ENCODE measurements at regions not wholly inside any gene's neighbourhood (a gene's known extent, or its start where the extent isn't known, plus 50 kb on each side); places are given as distances from the start of the nearest gene placed in this dataset.
"Not testable (repeated sequence)": the region's sequence is repeated elsewhere in the genome, so short reads cannot be mapped to it uniquely, and the experiment has no call there.

- no peak for DNase-seq
These were observed 1569.0 kb upstream of the B3GALT2 start for GRCh38 chr1:194755241-194755994.

GRCh38 chr1:194738843-194739242 lies 1552.4 kb upstream of the B3GALT2 start:
- not testable (repeated sequence) for DNase-seq

GRCh38 chr1:194734970-194735369 lies 1548.6 kb upstream of the B3GALT2 start:
- DNase-seq, result no peak

- DNase-seq, result no peak
These were observed 1544.6 kb upstream of the B3GALT2 start for GRCh38 chr1:194731025-194731424.

GRCh38 chr1:194730304-194730703 lies 1543.9 kb upstream of the B3GALT2 start:
- no peak for DNase-seq

- no peak for DNase-seq
These were observed 1536.7 kb upstream of the B3GALT2 start for GRCh38 chr1:194723067-194723466.

GRCh38 chr1:194717941-194718340 lies 1531.5 kb upstream of the B3GALT2 start:
- no peak for DNase-seq

GRCh38 chr1:194717334-194717733 lies 1530.9 kb upstream of the B3GALT2 start:
- DNase-seq, result no peak

- DNase-seq, result no peak
These were observed 1524.3 kb upstream of the B3GALT2 start for GRCh38 chr1:194710671-194711070.

- no peak for DNase-seq
These were observed 1523.0 kb upstream of the B3GALT2 start for GRCh38 chr1:194709439-194709838.

- DNase-seq, result no peak
These were observed 1520.7 kb upstream of the B3GALT2 start for GRCh38 chr1:194707074-194707473.

- no peak for DNase-seq
These were observed 1518.9 kb upstream of the B3GALT2 start for GRCh38 chr1:194705123-194705854.

GRCh38 chr1:194698908-194699318 lies 1512.5 kb upstream of the B3GALT2 start:
- no peak for DNase-seq

GRCh38 chr1:194693244-194693643 lies 1506.8 kb upstream of the B3GALT2 start:
- no peak for DNase-seq

GRCh38 chr1:194684636-194685035 lies 1498.2 kb upstream of the B3GALT2 start:
- DNase-seq, result no peak

- no peak for DNase-seq
These were observed 1471.7 kb upstream of the B3GALT2 start for GRCh38 chr1:194658090-194658439.

GRCh38 chr1:194654956-194655355 lies 1468.5 kb upstream of the B3GALT2 start:
- no peak for DNase-seq

- no peak for DNase-seq
These were observed 1467.0 kb upstream of the B3GALT2 start for GRCh38 chr1:194653385-194653784.

- DNase-seq, result no peak
These were observed 1460.7 kb upstream of the B3GALT2 start for GRCh38 chr1:194647118-194647517.

- DNase-seq, result no peak
These were observed 1458.1 kb upstream of the B3GALT2 start for GRCh38 chr1:194644528-194644927.

- DNase-seq, result no peak
These were observed 1453.9 kb upstream of the B3GALT2 start for GRCh38 chr1:194640322-194640721.

GRCh38 chr1:194629011-194629410 lies 1442.6 kb upstream of the B3GALT2 start:
- no peak for DNase-seq

GRCh38 chr1:194624833-194625232 lies 1438.4 kb upstream of the B3GALT2 start:
- DNase-seq, result no peak

- no peak for DNase-seq
These were observed 1431.7 kb upstream of the B3GALT2 start for GRCh38 chr1:194618101-194618500.

GRCh38 chr1:194617272-194617671 lies 1430.9 kb upstream of the B3GALT2 start:
- DNase-seq, result not testable (repeated sequence)
